GM19023 (cell line): ENCODE measurements at regions not wholly inside any gene's neighbourhood (a gene's known extent, or its start where the extent isn't known, plus 50 kb on each side); places are given as distances from the start of the nearest gene placed in this dataset.

Experiments
- ATAC-seq: cut with Tn5 transposase; IDR thresholded peaks from one replicate; pipeline ENCODE4 v1.9.1; 2021; ENCODE audit warnings: mild to moderate bottlenecking, moderate library complexity; ENCODE audit not compliant: unreplicated experiment

DNA sequence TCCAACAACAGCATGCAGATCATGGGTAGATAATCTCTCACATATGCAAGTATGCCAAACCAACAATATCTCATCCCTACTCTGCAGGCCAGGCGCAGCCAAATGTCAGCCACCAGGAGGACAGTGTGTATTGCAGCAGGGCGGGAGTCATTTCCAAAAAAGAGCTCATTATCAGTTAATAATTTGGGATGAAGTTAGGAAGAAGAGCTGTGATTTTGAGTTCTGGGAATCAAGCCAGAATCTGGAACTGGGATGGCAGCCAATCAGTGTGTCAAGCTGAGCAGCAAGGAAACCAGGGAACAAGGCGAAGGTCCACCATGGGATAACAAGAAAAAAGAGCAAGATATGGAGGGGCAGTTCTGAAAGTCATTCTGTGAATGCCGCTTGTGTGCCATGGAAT lies 88.2 kb upstream of the CAMK2D start:
- ATAC-seq, result no peak

DNA sequence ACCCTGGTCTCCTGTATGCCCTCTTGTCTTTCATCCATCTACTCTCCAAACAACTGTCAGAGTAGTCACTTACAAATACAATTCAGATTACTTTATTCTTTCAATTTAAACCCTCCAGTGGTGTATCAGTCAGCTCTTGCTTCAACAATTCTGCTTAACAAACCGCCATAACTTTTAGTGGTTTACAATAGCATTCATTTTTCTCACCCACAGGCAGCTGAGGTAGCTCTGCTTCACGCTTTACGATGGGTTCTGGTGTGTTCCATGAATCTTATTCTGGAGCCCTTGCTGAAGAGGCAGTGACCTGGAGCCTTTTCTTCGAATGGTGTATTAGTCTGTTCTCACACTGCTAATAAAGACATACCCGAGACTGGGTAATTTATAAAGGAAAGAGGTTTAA lies 86.2 kb upstream of the CAMK2D start:
- ATAC-seq, result no peak

DNA sequence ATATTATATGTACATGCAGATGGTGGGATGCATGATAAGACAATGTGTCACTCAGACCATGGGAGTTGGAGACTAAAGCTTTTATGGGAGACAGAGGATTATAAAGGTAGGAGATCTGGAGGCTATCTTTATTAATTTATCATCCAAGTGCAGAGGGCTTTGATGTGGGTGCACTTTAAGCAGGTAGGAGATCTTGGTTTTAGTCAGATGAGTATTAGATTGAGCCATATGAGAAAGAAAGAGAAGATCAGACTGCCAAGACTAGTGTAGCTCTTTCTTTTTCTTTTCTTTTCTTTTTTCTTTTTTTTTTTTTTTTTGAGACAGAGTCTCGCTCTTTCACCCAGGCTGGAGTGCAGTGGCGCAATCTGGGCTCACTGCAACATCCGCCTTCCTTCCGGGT lies 84.9 kb upstream of the CAMK2D start:
- ATAC-seq, result no peak

DNA sequence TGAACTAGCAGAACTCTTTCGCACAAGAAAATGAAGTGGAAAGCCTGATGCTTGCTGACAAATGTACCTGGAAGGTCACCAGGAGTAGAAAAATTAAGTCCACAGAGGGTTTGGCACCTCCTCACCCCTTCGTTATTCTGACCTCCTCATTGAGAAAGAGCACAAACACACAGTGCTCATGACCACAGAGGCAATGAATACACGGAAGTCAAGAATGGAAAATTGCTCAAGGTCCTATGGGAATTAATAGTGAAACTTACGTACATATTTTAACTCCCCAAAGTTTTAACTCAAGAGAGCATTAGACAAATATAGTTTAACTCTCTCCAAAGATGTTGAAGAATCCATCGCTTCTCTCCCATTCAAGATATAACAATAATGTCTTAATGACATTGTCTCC lies 83.6 kb upstream of the CAMK2D start:
- no peak for ATAC-seq

DNA sequence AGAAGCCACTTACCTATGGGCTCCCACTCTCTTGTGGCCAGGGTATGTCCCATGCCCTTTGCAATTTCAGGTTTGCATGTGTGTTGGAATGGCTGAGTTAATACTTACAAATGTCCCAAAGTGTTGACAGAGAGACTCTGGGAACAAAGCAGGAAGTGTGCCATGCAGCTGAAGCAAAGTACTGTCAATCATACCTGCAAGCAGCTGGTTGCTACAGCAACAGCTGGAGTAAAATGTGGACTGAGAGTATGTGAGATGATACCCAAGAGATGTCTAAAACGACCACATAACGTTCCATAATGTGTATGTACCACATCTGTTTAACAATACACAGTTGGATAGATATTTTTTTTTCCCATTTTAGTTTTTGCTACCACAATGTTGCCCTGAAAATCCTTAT lies 82.8 kb upstream of the CAMK2D start:
- peak; percentile 57 for ATAC-seq

DNA sequence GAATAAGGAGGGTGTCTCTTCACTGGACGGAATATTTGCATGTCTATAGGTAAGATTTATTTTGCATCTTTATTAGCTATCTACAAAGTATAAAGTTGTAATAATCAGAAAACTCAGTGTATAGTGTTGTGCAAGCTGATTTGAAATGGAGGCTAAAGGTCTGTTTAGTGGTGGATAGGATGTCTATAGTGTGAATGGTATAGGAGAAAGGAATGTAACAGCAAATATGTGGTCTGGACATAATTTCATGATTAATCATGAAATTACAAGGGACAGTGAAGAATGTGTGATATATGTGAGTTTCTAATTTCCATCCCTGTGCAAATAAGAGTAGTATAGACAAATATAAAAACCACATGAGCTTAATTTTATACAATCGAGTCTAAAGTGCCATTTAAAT lies 79.3 kb upstream of the CAMK2D start:
- no peak for ATAC-seq

DNA sequence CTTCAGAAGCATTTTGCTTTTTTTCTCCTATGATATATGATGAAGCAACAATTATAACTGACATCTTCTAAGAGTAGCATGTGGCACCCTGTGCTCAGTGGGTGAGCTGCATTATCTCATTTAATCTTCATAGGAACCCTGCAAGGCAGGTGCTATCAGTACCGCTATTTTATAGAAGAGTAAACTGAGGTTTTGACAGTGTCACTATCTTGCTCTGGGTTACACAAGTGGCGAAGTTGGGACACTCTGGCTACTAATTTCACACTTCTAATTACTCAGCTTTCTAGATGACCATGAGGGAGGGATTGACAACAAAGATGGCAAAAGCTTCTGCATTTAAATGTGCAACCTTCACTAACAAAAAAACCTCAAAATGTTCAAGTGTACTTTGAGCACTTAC lies 76.9 kb upstream of the CAMK2D start:
- no peak for ATAC-seq

DNA sequence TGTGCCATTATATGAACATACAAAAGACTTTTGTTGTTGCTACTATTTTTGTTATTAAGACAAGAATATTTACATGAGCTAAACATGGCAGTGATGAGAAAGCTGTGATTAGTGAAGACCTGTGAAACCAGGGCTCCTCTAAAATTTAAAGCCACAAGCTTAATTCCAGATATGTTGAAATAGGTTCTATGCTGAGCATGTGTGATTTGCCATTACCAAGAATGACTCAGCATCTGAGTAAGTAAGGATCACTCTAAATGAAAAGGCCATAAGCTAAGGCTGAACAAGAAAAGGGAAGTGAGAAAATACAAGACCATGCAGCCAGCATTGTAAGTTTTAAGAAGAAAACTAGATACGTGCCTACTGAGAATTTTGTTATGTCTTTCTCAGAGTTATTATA lies 75.9 kb upstream of the CAMK2D start:
- peak; percentile 100 for ATAC-seq

DNA sequence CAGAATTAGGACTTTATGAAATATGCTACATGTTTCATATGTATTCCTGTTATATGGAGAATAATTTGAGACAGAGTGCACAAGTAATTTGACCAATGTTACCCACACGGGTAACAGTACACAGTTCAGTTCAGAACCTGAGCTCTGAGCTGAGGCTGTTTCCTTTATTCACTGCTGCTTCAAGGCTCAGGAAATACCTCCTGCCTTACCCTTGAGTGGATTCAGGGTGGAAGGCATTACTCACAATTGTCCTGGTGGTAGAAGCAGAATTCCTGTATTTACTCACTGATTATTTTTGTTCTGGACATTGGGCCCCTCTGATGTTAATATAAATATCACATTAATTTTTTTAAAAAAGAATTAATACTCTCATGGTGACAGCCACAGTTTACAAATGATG lies 73.5 kb upstream of the CAMK2D start:
- ATAC-seq, result no peak

DNA sequence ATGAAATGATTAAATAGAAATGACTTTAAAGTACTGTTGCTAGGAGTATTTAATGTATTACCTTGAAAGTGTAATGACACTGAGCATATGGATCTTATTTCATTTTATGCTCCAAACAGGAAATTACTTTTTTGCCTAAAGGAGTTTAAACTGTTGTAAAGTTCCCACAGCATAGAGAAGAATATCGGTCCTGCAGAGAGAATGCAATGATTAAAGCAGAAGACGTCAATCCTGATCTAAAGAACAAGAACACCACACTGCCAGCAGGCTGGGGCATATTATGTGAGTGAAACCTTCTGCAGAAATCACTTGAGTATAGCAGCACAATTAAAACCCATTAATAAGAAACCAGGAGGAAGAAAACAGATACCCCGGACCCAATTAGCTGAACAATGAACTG lies 72.8 kb upstream of the CAMK2D start:
- ATAC-seq, result no peak

DNA sequence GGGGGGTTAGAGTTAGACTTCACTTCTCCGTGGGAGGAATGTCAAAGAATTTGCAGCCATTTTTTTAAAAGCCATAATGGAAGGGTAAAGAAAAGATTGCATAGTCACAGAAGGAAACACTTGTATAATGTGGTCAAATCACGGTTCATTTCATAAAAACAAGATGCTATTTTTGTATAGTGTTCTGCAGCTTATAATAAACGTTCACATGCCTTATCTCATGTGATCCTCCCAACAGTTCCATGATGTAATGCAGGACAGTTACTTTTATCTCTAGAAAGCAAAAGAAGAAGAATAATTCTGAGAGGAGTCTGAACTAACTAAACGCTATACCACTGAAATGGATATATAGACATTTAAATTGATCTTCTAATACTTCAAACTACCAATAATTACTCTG lies 71.3 kb upstream of the CAMK2D start:
- ATAC-seq, result no peak

DNA sequence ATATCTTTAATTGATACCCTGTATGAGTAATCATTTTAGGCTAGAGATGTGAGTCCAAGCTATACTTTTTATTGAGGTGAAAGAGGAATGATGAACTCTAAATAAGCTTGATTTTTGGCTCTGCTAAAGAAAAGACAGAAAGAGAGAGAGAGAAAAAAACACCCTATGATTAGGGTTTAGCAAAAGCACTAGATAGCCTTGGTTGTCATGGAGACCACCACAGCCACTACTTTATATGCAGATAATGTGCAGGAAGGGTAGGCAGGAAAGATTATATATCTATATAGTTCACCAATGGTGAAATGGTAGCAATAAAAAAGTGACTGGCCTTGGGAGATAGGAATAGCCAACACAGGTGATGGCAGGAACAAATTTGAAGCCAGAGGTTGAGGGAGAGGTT lies 69.9 kb upstream of the CAMK2D start:
- ATAC-seq, result no peak

DNA sequence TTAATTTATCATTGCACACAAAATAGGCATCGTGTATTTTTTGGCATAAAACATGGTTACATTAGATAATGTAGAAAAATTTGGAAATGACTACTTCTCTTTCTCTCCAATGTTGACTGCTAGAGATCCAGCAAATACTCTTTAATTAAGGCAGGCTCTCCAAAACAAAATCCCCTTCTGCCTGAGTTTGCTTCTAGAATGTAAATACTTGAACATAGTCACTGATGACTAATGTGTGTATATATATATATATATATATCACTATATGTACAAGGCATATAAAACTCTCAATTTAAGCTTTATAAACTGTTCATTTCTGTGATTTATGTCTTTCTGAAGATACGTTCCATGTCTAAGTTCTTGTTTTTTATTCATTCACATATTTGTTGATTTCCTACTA lies 67.2 kb upstream of the CAMK2D start:
- ATAC-seq, result no peak

DNA sequence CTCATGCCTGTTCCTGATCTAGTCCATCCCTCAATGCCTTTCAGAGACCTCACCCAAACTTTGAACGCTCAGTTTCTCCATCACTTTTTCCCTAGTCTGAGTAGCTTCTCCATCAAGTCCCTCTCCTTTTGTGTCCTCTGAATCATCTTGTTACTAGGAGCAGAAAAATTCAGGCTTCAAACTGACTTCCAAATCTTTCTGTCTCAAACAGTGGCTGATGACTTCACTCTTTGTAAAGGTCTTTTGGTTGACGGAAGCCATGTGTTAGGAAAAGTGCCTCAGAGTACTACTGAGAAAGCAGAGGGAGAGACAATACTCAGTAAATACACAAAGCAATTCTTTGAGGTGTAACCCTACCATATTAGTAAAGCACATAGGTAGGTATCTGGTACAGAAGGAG lies 65.7 kb upstream of the CAMK2D start:
- no peak for ATAC-seq

DNA sequence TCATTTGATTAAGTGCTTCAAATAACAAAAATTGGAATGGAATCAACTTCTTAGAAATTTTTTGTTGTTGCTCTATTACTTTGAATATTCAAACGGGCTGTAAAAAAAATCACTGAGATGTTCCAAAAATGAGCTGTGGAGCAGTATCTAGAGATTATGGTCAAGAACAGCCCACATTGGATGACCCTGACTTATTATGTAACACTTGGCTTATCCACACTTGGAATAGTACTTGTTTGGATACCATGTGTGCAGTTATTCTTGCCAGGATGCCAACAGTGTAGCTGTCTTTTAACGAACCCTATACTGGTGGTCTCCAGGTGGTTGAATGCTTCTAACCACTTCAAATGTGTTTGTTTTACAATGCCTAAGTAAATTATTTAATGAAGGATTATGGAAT lies 64.9 kb upstream of the CAMK2D start:
- no peak for ATAC-seq

DNA sequence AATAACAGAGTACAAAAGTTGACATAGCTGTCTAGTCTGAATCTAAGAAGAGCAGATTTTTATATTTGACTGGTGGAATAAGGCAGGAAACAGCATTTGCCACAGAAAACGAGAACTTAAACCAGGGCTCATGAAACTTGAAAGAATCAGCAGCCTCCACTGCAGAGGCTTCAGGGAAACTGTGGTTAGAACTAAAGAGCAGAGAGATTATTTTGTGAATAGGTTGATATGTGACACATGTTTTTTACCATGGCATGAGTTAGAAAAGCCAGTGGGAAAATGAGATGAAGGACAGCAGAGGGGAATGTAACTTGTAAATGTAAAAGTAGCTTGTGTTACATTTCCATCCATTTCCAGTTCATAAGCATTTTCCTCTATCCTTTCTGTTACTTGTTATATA lies 63.7 kb upstream of the CAMK2D start:
- peak; percentile 60 for ATAC-seq

DNA sequence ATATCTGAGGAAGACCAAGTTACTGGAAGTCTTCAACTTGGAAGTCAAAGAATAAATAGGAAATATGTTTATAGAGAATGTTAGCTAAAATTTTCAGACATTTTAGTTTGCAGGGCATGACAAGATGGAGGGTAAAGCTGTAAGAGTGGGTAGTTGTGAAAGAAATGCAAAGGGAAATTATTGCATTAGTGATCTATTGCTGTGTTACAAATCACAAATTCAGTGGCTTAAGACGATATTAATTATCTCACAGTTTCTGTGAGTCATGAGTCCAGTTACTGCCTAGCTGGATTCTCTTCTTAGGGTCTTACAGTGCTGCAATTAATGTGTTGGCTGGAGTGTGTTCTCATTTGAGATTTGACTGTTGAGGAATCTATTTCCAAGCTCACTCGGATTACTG lies 62.9 kb upstream of the CAMK2D start:
- no peak for ATAC-seq

DNA sequence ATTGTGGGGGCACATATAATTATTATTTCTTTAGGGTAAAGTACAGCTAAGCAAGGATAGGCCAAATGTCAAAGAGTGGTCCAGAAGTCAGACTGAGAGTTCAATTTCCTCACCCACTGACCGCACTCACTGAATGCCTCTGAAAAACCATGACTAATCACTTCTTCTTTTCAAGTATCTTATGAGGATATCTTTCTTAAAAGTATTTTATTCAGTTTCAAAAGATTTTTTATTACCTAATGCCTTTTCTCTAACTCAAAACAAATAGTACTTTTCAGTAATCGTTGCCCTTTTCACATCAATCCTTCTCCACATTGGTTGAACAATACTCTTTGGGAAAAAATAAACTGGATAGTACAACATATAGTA lies 61.7 kb upstream of the CAMK2D start:
- ATAC-seq, result peak; percentile 76

DNA sequence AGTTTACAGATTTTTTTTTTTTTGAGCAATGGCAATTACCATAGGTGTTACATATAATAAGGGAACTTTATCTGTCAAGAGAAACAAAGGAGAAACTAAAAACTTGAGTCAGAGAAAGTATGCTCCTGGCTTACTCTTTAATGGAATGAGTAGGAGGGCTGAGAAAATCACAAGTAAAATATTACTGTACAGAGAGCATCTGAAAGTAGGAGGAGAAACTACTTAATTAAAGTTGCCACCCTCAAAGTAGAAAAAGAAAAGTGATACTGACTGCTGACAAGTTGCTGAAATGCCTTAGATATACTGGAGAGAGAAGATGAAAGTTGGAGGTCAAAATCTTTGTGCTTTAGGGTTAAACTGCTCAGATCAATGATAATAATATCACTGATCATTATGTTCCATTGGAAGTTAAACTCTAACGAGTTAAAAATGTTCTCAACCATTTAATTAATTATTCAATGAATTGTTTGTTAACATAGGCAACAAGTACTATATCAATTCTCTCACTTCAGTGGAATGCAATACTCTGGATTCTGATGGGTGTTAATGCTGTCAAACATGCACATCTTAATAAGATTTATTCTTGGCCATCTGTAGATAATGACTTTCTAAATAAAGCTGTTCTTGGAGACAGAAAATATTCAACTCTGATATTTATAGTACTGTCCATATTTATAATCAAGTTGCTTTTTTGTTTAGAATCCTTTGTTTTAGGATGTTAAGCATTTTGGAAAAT lies 61.2 kb upstream of the CAMK2D start:
- peak; percentile 74 for ATAC-seq

DNA sequence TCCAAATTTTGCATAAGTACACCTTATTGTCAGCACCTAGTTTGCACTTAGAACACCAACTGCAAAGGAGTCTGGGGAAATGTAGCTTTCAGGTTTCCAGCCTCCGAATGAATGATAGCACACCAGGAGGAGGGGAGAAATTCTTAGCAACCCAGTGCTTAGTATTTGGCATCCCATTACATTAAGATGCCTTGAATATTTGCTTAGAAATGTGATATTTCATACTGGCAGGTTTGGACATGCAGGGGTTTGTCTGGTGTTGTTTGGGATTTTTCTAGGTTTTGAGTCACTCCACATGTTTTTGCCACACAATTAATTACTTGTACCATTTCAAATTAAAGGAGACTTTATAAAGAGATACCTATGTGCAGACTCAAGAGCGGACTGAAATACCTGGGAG lies 60.3 kb upstream of the CAMK2D start:
- ATAC-seq, result no peak

DNA sequence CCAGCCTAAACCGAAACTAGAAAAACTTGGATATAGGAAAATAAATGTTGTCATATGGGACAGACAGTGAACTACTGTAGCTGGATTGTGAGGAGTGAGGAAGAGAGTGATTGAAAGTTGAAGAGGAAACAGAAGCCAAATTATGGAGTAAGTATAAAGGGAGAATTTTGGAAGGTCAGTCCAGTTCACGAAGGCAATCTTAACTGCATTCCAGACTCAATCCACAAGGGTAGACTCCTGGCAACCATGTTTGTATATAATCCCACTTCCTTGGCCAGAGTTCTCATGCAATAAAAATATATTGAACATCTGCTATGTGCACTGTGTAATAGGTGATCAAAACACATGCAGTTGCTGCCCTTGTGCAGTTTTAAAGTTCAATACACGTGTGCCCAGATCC lies 58.6 kb upstream of the CAMK2D start:
- no peak for ATAC-seq

DNA sequence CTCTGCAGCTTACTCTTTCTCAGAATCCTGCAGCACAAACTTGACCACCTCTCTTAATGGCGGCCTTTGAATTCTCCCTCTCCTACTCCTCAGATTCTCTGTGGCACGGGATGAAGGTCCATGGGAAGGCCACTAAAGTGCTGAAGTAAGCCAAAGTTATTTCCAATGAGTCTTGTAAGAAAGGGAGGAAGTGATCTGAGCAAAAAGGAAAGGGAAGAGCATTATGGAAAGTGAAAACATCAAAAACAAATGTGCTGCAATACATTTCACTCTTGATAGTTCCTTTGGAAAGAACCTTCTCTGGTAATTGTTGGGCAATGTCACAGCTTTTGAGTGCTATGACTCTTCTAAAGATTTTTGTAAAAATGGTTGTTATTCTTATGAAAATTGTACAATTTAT lies 54.3 kb upstream of the CAMK2D start:
- ATAC-seq, result no peak

DNA sequence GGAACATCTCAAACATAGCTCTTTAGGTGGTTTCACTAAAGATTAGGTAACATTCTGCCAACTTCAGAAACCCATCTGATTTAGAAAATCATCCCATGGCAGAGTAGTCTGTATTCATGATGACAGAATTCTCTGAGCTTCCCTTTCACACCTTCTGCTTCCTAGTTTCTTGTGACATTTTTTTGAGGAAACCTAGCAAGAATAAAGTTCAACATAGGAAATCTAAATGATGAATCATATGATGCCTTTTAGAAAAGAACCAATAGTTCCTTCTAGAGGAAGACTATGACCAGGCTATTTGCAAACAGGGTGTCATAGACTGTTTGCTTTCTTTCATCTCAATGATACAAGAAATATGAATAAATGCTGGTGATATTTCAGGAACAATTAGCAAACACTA lies 49.8 kb upstream of the CAMK2D start:
- ATAC-seq, result no peak
